ENCODE measurements at regions not wholly inside any gene's neighbourhood (a gene's known extent, or its start where the extent isn't known, plus 50 kb on each side); places are given as distances from the start of the nearest gene placed in this dataset.

DNA sequence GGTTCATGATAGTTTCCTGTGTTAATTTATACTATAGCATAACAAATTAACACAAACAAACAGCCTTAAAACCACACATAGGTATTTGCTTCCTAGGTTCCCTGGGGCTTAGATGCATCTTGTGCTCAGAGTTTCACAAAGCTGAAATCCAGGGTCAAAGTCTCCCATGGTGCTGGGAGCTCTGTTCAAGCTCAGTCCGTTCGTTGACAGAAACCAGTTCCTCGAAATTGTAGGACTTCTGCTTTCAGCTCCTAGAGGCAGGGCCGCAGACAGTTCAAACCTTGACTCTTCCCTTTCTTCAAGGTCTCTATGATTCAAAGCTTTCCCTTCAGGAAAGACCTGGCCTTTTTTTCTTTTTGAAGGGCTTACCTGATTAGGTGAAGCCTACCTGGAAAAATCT, 90.5 kb downstream of the VSTM2A start:
- FAIRE-seq (no peak), DNase-seq (ENCODE audit: insufficient read length, low spot score) (no peak)

DNA sequence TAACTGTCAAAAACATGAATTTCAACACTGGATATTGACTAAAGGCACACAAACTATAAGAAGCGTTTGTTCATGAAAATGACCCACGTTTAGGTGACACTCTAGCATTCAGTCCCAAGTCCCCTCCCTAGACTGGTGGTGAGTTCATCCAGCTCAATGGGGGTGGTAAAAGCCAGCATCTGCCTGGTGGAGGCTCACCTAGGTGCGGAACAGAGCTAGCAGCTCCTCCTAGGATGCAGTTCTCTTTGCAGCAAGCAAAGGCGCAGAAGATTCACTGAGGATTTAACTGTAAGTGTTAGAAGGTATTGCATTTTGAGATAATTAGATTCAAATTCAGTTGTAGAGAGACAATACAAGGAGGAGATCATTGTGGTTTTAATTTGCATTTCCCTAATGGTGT, 87.6 kb downstream of the VSTM2A start:
- DNase-seq (ENCODE audit: insufficient read length, low spot score) (no peak), FAIRE-seq (no peak)

DNA sequence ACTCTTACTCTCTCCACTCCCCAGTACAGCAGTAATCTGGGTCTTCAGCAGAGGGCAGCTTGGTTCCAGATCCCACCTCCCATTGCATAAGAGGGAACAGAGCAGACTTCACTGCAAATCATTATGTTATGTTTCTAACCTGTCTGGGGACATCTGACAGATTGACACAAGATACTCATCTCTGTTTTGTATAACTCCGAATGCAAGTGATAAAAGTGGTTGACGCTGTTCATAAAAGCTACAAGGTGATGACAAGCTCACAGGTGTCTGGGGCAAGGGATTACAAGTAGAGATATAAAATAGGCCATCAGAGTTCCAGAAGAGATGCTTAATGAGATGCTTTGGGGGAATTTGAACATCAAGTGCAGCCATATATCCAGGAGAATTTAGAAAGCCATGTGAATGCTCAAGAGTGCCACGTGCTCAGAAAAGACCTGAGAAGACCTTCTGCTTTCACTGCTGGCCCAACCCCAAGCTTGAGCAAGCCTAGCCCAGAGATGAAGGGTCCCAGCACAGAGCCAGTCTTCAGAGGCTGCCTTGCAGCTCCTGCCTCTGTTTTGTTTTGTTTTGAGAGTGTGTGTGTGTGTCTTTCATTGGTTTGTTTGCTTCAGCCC, 80.6 kb downstream of the VSTM2A start:
- no peak for FAIRE-seq
- DNase-seq (ENCODE audit: insufficient read length, low spot score), result no peak

Measured in GM19239 (cell line).